ENCODE measurements at regions not wholly inside any gene's neighbourhood (a gene's known extent, or its start where the extent isn't known, plus 50 kb on each side); places are given as distances from the start of the nearest gene placed in this dataset.

GRCh38 chr11:129323896-129324502, 51.6 kb upstream of the BARX2 start:
- no peak for TF ChIP-seq EZH2 (IDR thresholded peaks at IDR 0.05; ENCODE audit: low read length, unreplicated experiment)
- no peak for TF ChIP-seq CTCF (conservative IDR thresholded peaks at IDR 0.05; ENCODE audit: low read depth, low read length)
- no peak for TF ChIP-seq EZH2phosphoT487 (IDR thresholded peaks at IDR 0.05; ENCODE audit: borderline replicate concordance, low read length)

All from PC-3 (cell line).